Fibroblast of lung (primary cell): ENCODE measurements at regions not wholly inside any gene's neighbourhood (a gene's known extent, or its start where the extent isn't known, plus 50 kb on each side); places are given as distances from the start of the nearest gene placed in this dataset.
"Not testable (repeated sequence)": the region's sequence is repeated elsewhere in the genome, so short reads cannot be mapped to it uniquely, and the experiment has no call there.

ENCODE experiments used
- DNase-seq, 2 donors: peaks; one replicate each; pipeline versions ENCODE4 v3.0.0 to v3.0.0-alpha.2; 2010; ENCODE audit warnings: low read depth in 2 of 2
- H2AFZ ChIP-seq: 2 replicates; pipeline ENCODE4 v1.5.1; 2012; ENCODE audit warnings: low read length, control low read depth, inconsistent platforms
- H3K27ac ChIP-seq: 2 replicates; pipeline ENCODE4 v1.5.1; 2011; ENCODE audit warnings: low read length, control low read depth; ENCODE audit not compliant: insufficient read depth
- H3K27me3 ChIP-seq: 2 replicates; pipeline ENCODE4 v1.5.1; 2011; ENCODE audit warnings: mild to moderate bottlenecking, low read length; ENCODE audit not compliant: control insufficient read depth, insufficient read depth
- H3K36me3 ChIP-seq: 2 replicates; pipeline ENCODE4 v1.5.1; 2011; ENCODE audit warnings: low read length; ENCODE audit not compliant: control insufficient read depth, insufficient read depth
- H3K4me1 ChIP-seq: 2 replicates; pipeline ENCODE4 v1.5.1; 2011; ENCODE audit warnings: low read length; ENCODE audit not compliant: control insufficient read depth, insufficient read depth; ENCODE audit errors: extremely low read depth
- H3K4me2 ChIP-seq: 2 replicates; pipeline ENCODE4 v1.5.1; 2011; ENCODE audit warnings: low read length, control low read depth; ENCODE audit not compliant: insufficient read depth; ENCODE audit errors: extremely low read depth
- H3K4me3 ChIP-seq, 4 experiments: fragments of 200-600 bp in 1 of 4; sonication (generic) in 1 of 4; replicated peaks in 1 of 4; 2 replicates each; pipeline ENCODE4 v1.5.1; 2011 to 2016; ENCODE audit warnings: low read length in 4 of 4, low read depth in 3 of 4, mild to moderate bottlenecking in 3 of 4, control low read depth in 2 of 4, inconsistent platforms in 1 of 4, mixed read lengths in 1 of 4; ENCODE audit not compliant: insufficient read depth in 1 of 4; ENCODE audit errors: control extremely low read depth in 1 of 4
- H3K79me2 ChIP-seq: 2 replicates; pipeline ENCODE4 v1.5.1; 2012; ENCODE audit warnings: mild to moderate bottlenecking, low read length, inconsistent platforms; ENCODE audit not compliant: control insufficient read depth, insufficient read depth
- H3K9ac ChIP-seq: 2 replicates; pipeline ENCODE4 v1.5.1; 2011; ENCODE audit warnings: mild to moderate bottlenecking, low read length, control low read depth; ENCODE audit not compliant: insufficient read depth
- H3K9me3 ChIP-seq: 2 replicates; pipeline ENCODE4 v1.5.1; 2012; ENCODE audit warnings: low read depth, low read length; ENCODE audit not compliant: control insufficient read depth, insufficient read depth
- H4K20me1 ChIP-seq: 2 replicates; pipeline ENCODE4 v1.5.1; 2011; ENCODE audit warnings: low read length; ENCODE audit not compliant: control insufficient read depth, insufficient read depth; ENCODE audit errors: extremely low read depth
- CTCF ChIP-seq, 2 donors: IDR thresholded peaks in 1 of 2; conservative IDR thresholded peaks in 1 of 2; 1 replicate in 1 of 2; 2 replicates in 1 of 2; pipeline ENCODE4 v1.5.1; 2011 to 2012; ENCODE audit warnings: low read length in 2 of 2, control low read depth in 1 of 2, inconsistent platforms in 1 of 2, low read depth in 1 of 2, mild to moderate bottlenecking in 1 of 2
- EZH2 ChIP-seq: IDR thresholded peaks from 2 replicates; pipeline ENCODE4 v1.5.1; 2012; ENCODE audit warnings: low read length, control low read depth, mild to moderate bottlenecking; ENCODE audit errors: missing control alignments

- H4K20me1 ChIP-seq, result no peaks in the 10 kb centered on the region
- TF ChIP-seq CTCF (conservative IDR thresholded peaks at IDR 0.05 in 1 of 2, IDR thresholded peaks at IDR 0.05 in 1 of 2; ENCODE audit: low read depth in 1 of 2, low read length in 2 of 2) (no peak), EZH2 (no peak)
- H3K4me3 ChIP-seq, result no peak overlapping the region
Observed at GRCh38 chr7:32639122-32639521, 143.8 kb downstream of the AVL9 start.

GRCh38 chr7:32638479-32639121, 143.3 kb downstream of the AVL9 start:
- not testable (repeated sequence) for H3K79me2 ChIP-seq, H3K27me3 ChIP-seq, H3K4me3 ChIP-seq, H3K4me1 ChIP-seq, H2AFZ ChIP-seq, H3K36me3 ChIP-seq, H3K4me2 ChIP-seq, H4K20me1 ChIP-seq, H3K9ac ChIP-seq, DNase-seq, H3K9me3 ChIP-seq, H3K27ac ChIP-seq

More at GRCh38 chr7:32639122-32639521, 143.8 kb downstream of the AVL9 start:
- Histone ChIP-seq H3K9ac (no peak overlapping the region), H3K4me2 (no peak overlapping the region), H2AFZ (no peak overlapping the region), H3K4me1 (no peaks in the 10 kb centered on the region), H3K79me2 (no peaks in the 10 kb centered on the region), H3K36me3 (no peaks in the 10 kb centered on the region), H3K27ac (no peak overlapping the region), H3K27me3 (no peaks in the 10 kb centered on the region), H3K9me3 (no peaks in the 10 kb centered on the region)
- DNase-seq, result no peak
